Transverse colon (tissue), 4 donors: ENCODE measurements at regions not wholly inside any gene's neighbourhood (a gene's known extent, or its start where the extent isn't known, plus 50 kb on each side); places are given as distances from the start of the nearest gene placed in this dataset.
"Not testable (repeated sequence)": the region's sequence is repeated elsewhere in the genome, so short reads cannot be mapped to it uniquely, and the experiment has no call there.

Experiments
- DNase-seq: peaks from one replicate; pipeline ENCODE4 v3.0.0-alpha.2; 2019
- H3K27ac ChIP-seq, 4 donors: fragments of 200-600 bp; sonication (generic); 2 replicates each; pipeline ENCODE4 v1.5.1; 2016 to 2018; ENCODE audit warnings: inconsistent platforms in 4 of 4
- H3K27me3 ChIP-seq: fragments of 200-600 bp; sonication (generic); 2 replicates; pipeline ENCODE4 v1.5.1; 2017; ENCODE audit warnings: inconsistent platforms
- H3K36me3 ChIP-seq, 4 donors: fragments of 200-600 bp; sonication (generic); 2 replicates each; pipeline ENCODE4 v1.5.1; 2017 to 2019; ENCODE audit warnings: inconsistent platforms in 4 of 4
- H3K4me1 ChIP-seq, 4 donors: fragments of 200-600 bp; sonication (generic); 2 replicates each; pipeline ENCODE4 v1.5.1; 2017 to 2020; ENCODE audit warnings: inconsistent platforms in 4 of 4
- H3K4me3 ChIP-seq, 4 donors: fragments of 200-600 bp; sonication (generic); 1 replicate in 1 of 4; 2 replicates in 3 of 4; pipeline versions ENCODE4 v1.5.1 to v1.6.1; 2017 to 2019; ENCODE audit warnings: inconsistent platforms in 4 of 4
- H3K9me3 ChIP-seq, 2 donors: fragments of 200-600 bp; sonication (generic); 2 replicates each; pipeline ENCODE4 v1.5.1; 2017 to 2019; ENCODE audit warnings: inconsistent platforms in 2 of 2
- EP300 ChIP-seq: sonication (generic); formaldehyde crosslinking; IDR thresholded peaks from one replicate; pipeline ENCODE4 v1.6.1; 2017; ENCODE audit warnings: antibody characterized with exemption, low read depth
- POLR2A ChIP-seq: fragments of 450-650 bp; IDR thresholded peaks from one replicate; pipeline ENCODE4 v1.6.1; 2016; ENCODE audit warnings: antibody characterized with exemption, mild to moderate bottlenecking, moderate library complexity
- POLR2AphosphoS5 ChIP-seq, 3 donors: sonication (generic); formaldehyde crosslinking; IDR thresholded peaks; one replicate each; pipeline ENCODE4 v1.6.1; 2016; ENCODE audit warnings: antibody characterized with exemption in 3 of 3
- WGBS, 2 donors: methylation state at CpG; one replicate each; pipeline ENCODE4 v1.1.5; 2018; ENCODE audit warnings: low coverage in 1 of 2; 5-methylcytosine and 5-hydroxymethylcytosine counted together
- in situ Hi-C, 4 donors: fragments of 200-750 bp; cut with MboI; loops; one replicate each; pipeline versions ENCODE4 v1.15.0 to v1.15.1; 2017; ENCODE audit warnings: low sequenced_read_pairs in 3 of 4, low pct_ligation_motif_present in 1 of 4, low pct_unique_long_range_greater_than_20kb in 1 of 4
- intact Hi-C: fragments of 100-400 bp; cut with DNase I; formaldehyde crosslinking; loops from one replicate; pipeline ENCODE4 v1.15.1; 2023; ENCODE audit warnings: low total_unique reads
- TF ChIP-seq, protein P1 (sequence below), 5 experiments: fragments of 200-600 bp in 3 of 5; fragments of 450-650 bp in 2 of 5; sonication (generic) in 3 of 5; IDR thresholded peaks; 1 replicate in 2 of 5; 2 replicates in 3 of 5; pipeline ENCODE4 v1.5.1; 2016 to 2017; ENCODE audit warnings: antibody characterized with exemption in 5 of 5, inconsistent platforms in 3 of 5, mild to moderate bottlenecking in 2 of 5, moderate library complexity in 1 of 5

DNA sequence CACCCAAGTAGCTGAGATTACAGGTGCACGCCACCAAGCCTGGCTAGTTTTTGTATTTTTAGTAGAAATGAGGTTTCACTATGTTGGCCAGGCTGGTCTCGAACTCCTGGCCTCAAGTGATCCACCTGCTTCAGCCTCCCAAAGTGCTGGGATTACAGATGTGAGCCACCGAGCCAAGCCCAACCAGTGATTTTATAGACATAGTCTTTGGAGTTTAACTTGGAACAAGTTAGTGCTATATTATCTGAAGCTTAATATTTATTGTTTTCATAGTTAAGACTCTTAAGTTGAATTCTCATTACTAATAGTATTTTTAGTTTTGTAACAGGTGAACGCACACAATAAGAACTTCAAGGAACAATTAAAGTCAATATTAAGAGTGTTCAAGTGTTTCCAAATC is 122.1 kb downstream of the SPAG6 start:
- H3K36me3 ChIP-seq, intact Hi-C loops, H3K4me3 ChIP-seq, H3K4me1 ChIP-seq, H3K27ac ChIP-seq, H3K9me3 ChIP-seq, DNase-seq, in situ Hi-C loops: not testable (repeated sequence)
- H3K27me3 ChIP-seq = peaks cover 20% of the 10 kb centered on the region
- WGBS, 2 donors = 85 to 93% methylated on average over 3 to 4 of the region's 4 CpGs

DNA sequence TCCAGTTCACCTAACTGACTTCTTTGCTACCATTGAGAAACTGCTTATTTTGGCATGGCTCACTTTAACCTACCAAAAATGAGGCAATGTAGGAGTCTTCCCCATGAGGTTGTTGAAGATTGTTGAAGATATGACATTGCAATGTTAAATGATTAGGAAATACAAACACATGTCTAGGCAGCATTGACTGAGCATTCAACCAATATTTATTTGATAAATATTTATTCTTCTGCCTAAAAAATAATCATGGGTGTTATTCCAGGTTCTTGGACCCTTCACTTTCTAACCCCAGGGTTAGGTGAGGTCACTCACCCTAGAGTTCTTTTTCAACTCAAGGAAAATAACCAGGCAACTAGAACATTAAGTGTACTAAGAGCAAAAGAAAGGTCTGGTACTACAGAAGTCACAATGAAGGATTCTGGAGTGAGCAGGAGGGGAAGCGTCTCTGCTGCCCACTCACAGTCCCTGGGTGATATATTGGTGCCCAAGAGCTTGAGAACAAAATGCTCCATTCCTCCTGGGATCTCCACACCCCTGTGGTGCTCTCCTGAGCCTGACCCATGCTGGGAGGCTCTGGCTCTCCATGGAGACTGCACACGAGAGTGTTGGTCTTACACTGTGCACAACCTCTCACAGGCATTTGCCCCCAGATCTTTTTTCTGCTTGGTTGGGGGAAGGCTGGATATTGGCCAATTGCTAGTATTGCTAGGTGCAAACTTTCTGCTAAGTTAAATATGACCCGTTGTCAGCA is 123.4 kb downstream of the SPAG6 start:
- no peak for DNase-seq
- Histone ChIP-seq H3K4me3 (no peak overlapping the region), H3K4me1 (no peaks in the 10 kb centered on the region), H3K27me3 (peaks cover 34% of the 10 kb centered on the region), H3K27ac (no peak overlapping the region), H3K9me3 (no peaks in the 10 kb centered on the region), H3K36me3 (no peaks in the 10 kb centered on the region)
- intact Hi-C loops = no loop called here
- WGBS, 2 donors = 89% methylated on average over 3 of the region's 3 CpGs; no CpG with 5 or more reads in 1 of the 2 donors
- in situ Hi-C loops = no loop called here
- TF ChIP-seq, protein P1, sequence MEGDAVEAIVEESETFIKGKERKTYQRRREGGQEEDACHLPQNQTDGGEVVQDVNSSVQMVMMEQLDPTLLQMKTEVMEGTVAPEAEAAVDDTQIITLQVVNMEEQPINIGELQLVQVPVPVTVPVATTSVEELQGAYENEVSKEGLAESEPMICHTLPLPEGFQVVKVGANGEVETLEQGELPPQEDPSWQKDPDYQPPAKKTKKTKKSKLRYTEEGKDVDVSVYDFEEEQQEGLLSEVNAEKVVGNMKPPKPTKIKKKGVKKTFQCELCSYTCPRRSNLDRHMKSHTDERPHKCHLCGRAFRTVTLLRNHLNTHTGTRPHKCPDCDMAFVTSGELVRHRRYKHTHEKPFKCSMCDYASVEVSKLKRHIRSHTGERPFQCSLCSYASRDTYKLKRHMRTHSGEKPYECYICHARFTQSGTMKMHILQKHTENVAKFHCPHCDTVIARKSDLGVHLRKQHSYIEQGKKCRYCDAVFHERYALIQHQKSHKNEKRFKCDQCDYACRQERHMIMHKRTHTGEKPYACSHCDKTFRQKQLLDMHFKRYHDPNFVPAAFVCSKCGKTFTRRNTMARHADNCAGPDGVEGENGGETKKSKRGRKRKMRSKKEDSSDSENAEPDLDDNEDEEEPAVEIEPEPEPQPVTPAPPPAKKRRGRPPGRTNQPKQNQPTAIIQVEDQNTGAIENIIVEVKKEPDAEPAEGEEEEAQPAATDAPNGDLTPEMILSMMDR (IDR thresholded peaks at IDR 0.05) = no peak
- TF ChIP-seq EP300 = no peak
- no peak for TF ChIP-seq POLR2A
- TF ChIP-seq POLR2AphosphoS5 (IDR thresholded peaks at IDR 0.05) = no peak

DNA sequence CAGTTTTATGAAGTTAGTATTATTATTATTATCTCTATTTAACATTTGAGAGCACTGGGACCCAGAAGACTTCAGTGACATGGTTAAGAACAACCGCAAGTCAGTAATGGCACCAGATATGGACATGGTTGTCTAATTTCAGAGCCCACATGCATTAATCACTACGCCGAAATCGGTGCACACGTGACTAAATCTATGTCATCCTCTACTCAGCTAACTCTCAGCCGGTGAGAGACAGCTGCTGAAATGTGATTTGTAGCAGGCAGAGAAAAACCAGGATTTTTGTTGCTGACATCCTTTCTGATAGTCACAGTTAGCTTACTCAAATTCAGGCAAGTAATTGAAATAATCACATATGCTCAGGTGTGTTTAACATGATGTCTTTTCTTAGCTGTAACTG is 127.7 kb downstream of the SPAG6 start:
- in situ Hi-C loops = no loop called here
- no peak for TF ChIP-seq POLR2AphosphoS5 (IDR thresholded peaks at IDR 0.05)
- no peak for TF ChIP-seq POLR2A
- TF ChIP-seq, protein P1 (IDR thresholded peaks at IDR 0.05) = no peak
- no peak for TF ChIP-seq EP300
- H3K4me1 ChIP-seq = peaks cover 0 to 21% (median 18%) of the 10 kb centered on the region in 4 donors
- intact Hi-C loops = no loop called here
- no peaks in the 10 kb centered on the region for H3K9me3 ChIP-seq
- no peak overlapping the region for H3K27ac ChIP-seq
- 83 to 95% methylated on average over 4 to 6 of the region's 6 CpGs for WGBS, 2 donors
- DNase-seq = no peak
- H3K4me3 ChIP-seq = no peak overlapping the region
- H3K27me3 ChIP-seq = peaks cover 77% of the 10 kb centered on the region
- H3K36me3 ChIP-seq = no peaks in the 10 kb centered on the region

- H3K27me3 ChIP-seq = peaks cover 81% of the 10 kb centered on the region
- no peak for TF ChIP-seq POLR2AphosphoS5 (IDR thresholded peaks at IDR 0.05)
- TF ChIP-seq, protein P1 (IDR thresholded peaks at IDR 0.05) = no peak
- TF ChIP-seq POLR2A = no peak
- no peak for TF ChIP-seq EP300
- H3K27ac ChIP-seq = no peak overlapping the region
- H3K36me3 ChIP-seq = no peaks in the 10 kb centered on the region
- H3K9me3 ChIP-seq = no peaks in the 10 kb centered on the region
- DNase-seq = no peak
- intact Hi-C loops (no loop called here), in situ Hi-C loops (no loop called here)
- no peak overlapping the region for H3K4me3 ChIP-seq
- 80 to 84% methylated on average over 3 of the region's 3 CpGs for WGBS, 2 donors
- peaks cover 0 to 21% (median 18%) of the 10 kb centered on the region in 4 donors for H3K4me1 ChIP-seq
These were observed 128.2 kb downstream of the SPAG6 start for GRCh38 chr10:22473459-22473858.
